ENCODE measurements at regions not wholly inside any gene's neighbourhood (a gene's known extent, or its start where the extent isn't known, plus 50 kb on each side); places are given as distances from the start of the nearest gene placed in this dataset.

- H3K27me3 ChIP-seq (ENCODE audit: control insufficient read depth, insufficient read depth, low read length), result no peaks in the 10 kb centered on the region
Observed at GRCh38 chr4:136319789-136320464, 1212.4 kb downstream of the PCDH18 start.

More at GRCh38 chr4:136319789-136320464, 1212.4 kb downstream of the PCDH18 start:
- Histone ChIP-seq H3K9ac (ENCODE audit: low read depth, low read length) (no peak overlapping the region), H3K79me1 (ENCODE audit: low read depth in 1 of 2, low read length in 2 of 2) (no peaks in the 10 kb centered on the region), H3K14ac (replicated peaks; ENCODE audit: low read depth, low read length) (no peak overlapping the region), H2AK9ac (replicated peaks; ENCODE audit: low read depth, low read length, poor library complexity) (no peak overlapping the region), H2BK15ac (ENCODE audit: low read depth, low read length) (no peak overlapping the region), H3K9me1 (ENCODE audit: insufficient read depth, low read length) (no peaks in the 10 kb centered on the region), H3K27ac (ENCODE audit: insufficient read depth, low read length) (no peak overlapping the region), H4K8ac (ENCODE audit: low read depth in 2 of 2, low read length in 2 of 2) (no peak overlapping the region), H3K4me3 (ENCODE audit: insufficient read depth, low read depth, low read length) (no peak overlapping the region), H2AFZ (replicated peaks; ENCODE audit: low read length, poor library complexity) (no peak overlapping the region), H2BK120ac (ENCODE audit: low read depth, low read length) (no peak overlapping the region), H3K23ac (ENCODE audit: low read depth, low read length) (no peak overlapping the region), H3K9me3 (ENCODE audit: control insufficient read depth, insufficient read depth, low read length) (no peaks in the 10 kb centered on the region; the same call in 1 of the 2 replicates), H3K4me2 (ENCODE audit: low read depth, low read length) (no peak overlapping the region), H3K36me3 (ENCODE audit: control insufficient read depth, insufficient read depth, low read length) (no peaks in the 10 kb centered on the region), H4K20me1 (ENCODE audit: insufficient read depth, low read length) (no peaks in the 10 kb centered on the region), H3K56ac (ENCODE audit: extremely low read depth, insufficient read depth, low read length) (no peak overlapping the region), H4K5ac (ENCODE audit: low read depth, low read length) (no peak overlapping the region), H2BK20ac (ENCODE audit: low read depth, low read length) (no peak overlapping the region), H2BK5ac (ENCODE audit: low read depth, low read length, poor library complexity, severe bottlenecking) (no peak overlapping the region), H3K4ac (ENCODE audit: low read depth, low read length) (no peak overlapping the region), H4K91ac (ENCODE audit: insufficient read depth, low read depth, low read length) (no peak overlapping the region), H3K18ac (ENCODE audit: low read depth, low read length) (no peak overlapping the region), H3K4me1 (ENCODE audit: control insufficient read depth, insufficient read depth, low read length) (no peaks in the 10 kb centered on the region), H2AK5ac (ENCODE audit: low read depth, low read length) (no peak overlapping the region)
- no TSS peak for BruUV-seq (replicated peaks)
- dilution Hi-C loops (cut with HindIII; ENCODE audit: low sequenced_read_pairs, unreplicated experiment) (no loop called here), intact Hi-C loops (cut with micrococcal nuclease) (no loop called here), in situ Hi-C loops (cut with MboI; ENCODE audit: low sequenced_read_pairs) (no loop called here)
- TF ChIP-seq ELK1 (IDR thresholded peaks at IDR 0.05; ENCODE audit: borderline replicate concordance, low read depth, low read length) (no peak), MAZ (IDR thresholded peaks at IDR 0.05; ENCODE audit: borderline replicate concordance, low read depth, low read length) (no peak), CHD1 (IDR thresholded peaks at IDR 0.05; ENCODE audit: low read depth, low read length) (no peak), USF2 (IDR thresholded peaks at IDR 0.05; ENCODE audit: low read depth, low read length) (no peak), FOS (IDR thresholded peaks at IDR 0.05; ENCODE audit: low read depth, low read length) (no peak), CEBPB (IDR thresholded peaks at IDR 0.05; ENCODE audit: low read depth, low read length) (no peak), MXI1 (IDR thresholded peaks at IDR 0.05; ENCODE audit: borderline replicate concordance, low read depth, low read length) (no peak), SMC3 (IDR thresholded peaks at IDR 0.05; ENCODE audit: low read depth, low read length) (no peak), RFX5 (IDR thresholded peaks at IDR 0.05; ENCODE audit: low read depth, low read length) (no peak), CTCF (conservative IDR thresholded peaks at IDR 0.05; ENCODE audit: low read depth, low read length) (no peak), BHLHE40 (IDR thresholded peaks at IDR 0.05; ENCODE audit: low read depth, low read length) (no peak), NFE2L2 (IDR thresholded peaks at IDR 0.05; ENCODE audit: low read depth, low read length) (peak; percentile 59; the same call in 1 of the 2 replicates), MAFK (IDR thresholded peaks at IDR 0.05; ENCODE audit: low read depth, low read length) (0 out of 2 replicates have a peak, but pooled peaks have one; percentile 1)
- POLR2A ChIA-PET (ENCODE audit: unreplicated experiment), result no interaction called here
- peak; percentile 44; the same call in 1 of the 2 replicates for ATAC-seq (ENCODE audit: low read depth)
- CTCF ChIA-PET, result no interaction called here
- WGBS, 2 experiments (ENCODE audit: extremely low coverage in 2 of 2, insufficient read length in 1 of 2), result no CpG with 5 or more reads among the region's 4 CpGs
- DNase-seq, result peak; percentile 49

All from IMR-90 (cell line).